GM10266 (cell line): ENCODE measurements at regions not wholly inside any gene's neighbourhood (a gene's known extent, or its start where the extent isn't known, plus 50 kb on each side); places are given as distances from the start of the nearest gene placed in this dataset.

ENCODE experiments used
- DNase-seq: peaks from one replicate; pipeline ENCODE4 v3.0.0; 2012; ENCODE audit errors: extremely low spot score
- CTCF ChIP-seq: IDR thresholded peaks from 2 replicates; pipeline ENCODE4 v1.5.1; 2012; ENCODE audit warnings: mild to moderate bottlenecking, low read depth; ENCODE audit not compliant: control insufficient read depth, insufficient read depth; ENCODE audit errors: missing control alignments

- no peak for DNase-seq
- TF ChIP-seq CTCF: no peak
Measured at GRCh38 chr4:119752936-119753335, 124.3 kb upstream of the PDE5A start.

- no peak for DNase-seq
- no peak for TF ChIP-seq CTCF
Measured at GRCh38 chr4:119750771-119751170, 122.2 kb upstream of the PDE5A start.

- no peak for TF ChIP-seq CTCF
- DNase-seq: no peak
Measured at GRCh38 chr4:119750048-119750447, 121.4 kb upstream of the PDE5A start.

GRCh38 chr4:119748853-119749252, 120.2 kb upstream of the PDE5A start:
- no peak for TF ChIP-seq CTCF
- DNase-seq: no peak

- no peak for TF ChIP-seq CTCF
- DNase-seq: no peak
Measured at GRCh38 chr4:119746951-119747350, 118.3 kb upstream of the PDE5A start.

- DNase-seq: no peak
- TF ChIP-seq CTCF: no peak
Measured at GRCh38 chr4:119745351-119745750, 116.7 kb upstream of the PDE5A start.

- TF ChIP-seq CTCF: no peak
- no peak for DNase-seq
Measured at GRCh38 chr4:119744580-119744979, 116.0 kb upstream of the PDE5A start.
